SK-N-SH treated with all-trans-retinoic acid at 6 μM for 48 hours (cell line): ENCODE measurements at regions not wholly inside any gene's neighbourhood (a gene's known extent, or its start where the extent isn't known, plus 50 kb on each side); places are given as distances from the start of the nearest gene placed in this dataset.

Experiments
- ATAC-seq: fragments of 200-7000 bp; cut with Tn5 transposase; 3 replicates; pipeline ENCODE4 v1.9.1; 2020; ENCODE audit warnings: mild to moderate bottlenecking, moderate library complexity
- ARNTL ChIP-seq: fragments of 450-650 bp; formaldehyde crosslinking; IDR thresholded peaks from 2 replicates; pipeline ENCODE4 v1.5.0; 2020; ENCODE audit warnings: low read depth, mild to moderate bottlenecking, moderate library complexity, borderline replicate concordance
- BACH2 ChIP-seq: fragments of 250-450 bp; sonication (Bioruptor Pico); IDR thresholded peaks from 2 replicates; pipeline ENCODE4 v1.9.0; 2021; ENCODE audit warnings: mild to moderate bottlenecking, borderline replicate concordance
- CSDC2 ChIP-seq: fragments of 250-450 bp; sonication (Bioruptor Pico); IDR thresholded peaks from 2 replicates; pipeline ENCODE4 v1.5.0; 2020; ENCODE audit warnings: mild to moderate bottlenecking, moderate library complexity
- ESRRG ChIP-seq: fragments of 250-450 bp; sonication (Bioruptor Pico); IDR thresholded peaks from 2 replicates; pipeline ENCODE4 v1.6.1; 2021; ENCODE audit warnings: mild to moderate bottlenecking
- GLIS3 ChIP-seq: fragments of 250-450 bp; sonication (Bioruptor Pico); IDR thresholded peaks from 2 replicates; pipeline ENCODE4 v1.5.0; 2020; ENCODE audit warnings: mild to moderate bottlenecking, moderate library complexity
- ISL1 ChIP-seq: fragments of 250-450 bp; sonication (Bioruptor Pico); IDR thresholded peaks from 2 replicates; pipeline ENCODE4 v2.1.2; 2022; ENCODE audit warnings: mild to moderate bottlenecking, moderate library complexity
- OSR1 ChIP-seq: fragments of 250-450 bp; sonication (Bioruptor Pico); IDR thresholded peaks from 2 replicates; pipeline ENCODE4 v1.8.0; 2022; ENCODE audit warnings: moderate library complexity, mild to moderate bottlenecking, inconsistent platforms
- POU6F1 ChIP-seq: fragments of 250-450 bp; sonication (Bioruptor Pico); IDR thresholded peaks from 2 replicates; pipeline ENCODE4 v1.8.0; 2021; ENCODE audit warnings: low read depth, mild to moderate bottlenecking, moderate library complexity, borderline replicate concordance
- PPARA ChIP-seq: fragments of 250-450 bp; sonication (Bioruptor Pico); IDR thresholded peaks from 2 replicates; pipeline ENCODE4 v1.5.0; 2020; ENCODE audit warnings: mild to moderate bottlenecking, borderline replicate concordance
- RARB ChIP-seq: fragments of 250-450 bp; sonication (Bioruptor Pico); IDR thresholded peaks from 2 replicates; pipeline ENCODE4 v1.8.0; 2021; ENCODE audit warnings: mild to moderate bottlenecking, moderate library complexity
- SNAI2 ChIP-seq: fragments of 250-450 bp; sonication (Bioruptor Pico); IDR thresholded peaks from 2 replicates; pipeline ENCODE4 v1.5.0; 2020; ENCODE audit warnings: mild to moderate bottlenecking, moderate library complexity
- TCF4 ChIP-seq: fragments of 250-450 bp; sonication (Bioruptor Pico); IDR thresholded peaks from 2 replicates; pipeline ENCODE4 v1.8.0; 2021; ENCODE audit warnings: mild to moderate bottlenecking, moderate library complexity, borderline replicate concordance
- TOX ChIP-seq: fragments of 250-450 bp; sonication (Bioruptor Pico); IDR thresholded peaks from 2 replicates; pipeline ENCODE4 v1.8.0; 2021; ENCODE audit warnings: mild to moderate bottlenecking, moderate library complexity, borderline replicate concordance
- ZC3H10 ChIP-seq: fragments of 250-450 bp; sonication (Bioruptor Pico); IDR thresholded peaks from 2 replicates; pipeline ENCODE4 v1.5.1; 2021; ENCODE audit warnings: mild to moderate bottlenecking, moderate library complexity
- ZFP30 ChIP-seq: fragments of 450-650 bp; formaldehyde crosslinking; IDR thresholded peaks from 2 replicates; pipeline ENCODE4 v1.5.0; 2022; ENCODE audit warnings: mild to moderate bottlenecking, moderate library complexity
- ZNF565 ChIP-seq: fragments of 450-650 bp; formaldehyde crosslinking; conservative IDR thresholded peaks from 2 replicates; pipeline ENCODE4 v1.5.0; 2020; ENCODE audit warnings: low read depth, mild to moderate bottlenecking, moderate library complexity
- ZNF70 ChIP-seq: fragments of 450-650 bp; formaldehyde crosslinking; IDR thresholded peaks from 2 replicates; pipeline ENCODE4 v1.5.0; 2020; ENCODE audit warnings: mild to moderate bottlenecking, moderate library complexity
- ZNF8 ChIP-seq: fragments of 450-650 bp; formaldehyde crosslinking; IDR thresholded peaks from 2 replicates; pipeline ENCODE4 v1.5.0; 2020; ENCODE audit warnings: mild to moderate bottlenecking, moderate library complexity
- TF ChIP-seq, protein P1 (sequence below): fragments of 250-450 bp; sonication (Bioruptor Pico); IDR thresholded peaks from 2 replicates; pipeline ENCODE4 v1.5.1; 2020; ENCODE audit warnings: low read depth, mild to moderate bottlenecking, moderate library complexity
- TF ChIP-seq, protein P2 (sequence below): fragments of 250-450 bp; sonication (Bioruptor Pico); IDR thresholded peaks from 2 replicates; pipeline ENCODE4 v1.5.1; 2021; ENCODE audit warnings: mild to moderate bottlenecking, moderate library complexity
- TF ChIP-seq, protein P3 (sequence below): fragments of 250-450 bp; sonication (Bioruptor Pico); IDR thresholded peaks from 2 replicates; pipeline ENCODE4 v1.8.0; 2020; ENCODE audit warnings: mild to moderate bottlenecking, moderate library complexity, borderline replicate concordance
- TF ChIP-seq, protein P4 (sequence below): fragments of 250-450 bp; sonication (Bioruptor Pico); IDR thresholded peaks from 2 replicates; pipeline ENCODE4 v1.5.0; 2020; ENCODE audit warnings: mild to moderate bottlenecking, moderate library complexity

DNA sequence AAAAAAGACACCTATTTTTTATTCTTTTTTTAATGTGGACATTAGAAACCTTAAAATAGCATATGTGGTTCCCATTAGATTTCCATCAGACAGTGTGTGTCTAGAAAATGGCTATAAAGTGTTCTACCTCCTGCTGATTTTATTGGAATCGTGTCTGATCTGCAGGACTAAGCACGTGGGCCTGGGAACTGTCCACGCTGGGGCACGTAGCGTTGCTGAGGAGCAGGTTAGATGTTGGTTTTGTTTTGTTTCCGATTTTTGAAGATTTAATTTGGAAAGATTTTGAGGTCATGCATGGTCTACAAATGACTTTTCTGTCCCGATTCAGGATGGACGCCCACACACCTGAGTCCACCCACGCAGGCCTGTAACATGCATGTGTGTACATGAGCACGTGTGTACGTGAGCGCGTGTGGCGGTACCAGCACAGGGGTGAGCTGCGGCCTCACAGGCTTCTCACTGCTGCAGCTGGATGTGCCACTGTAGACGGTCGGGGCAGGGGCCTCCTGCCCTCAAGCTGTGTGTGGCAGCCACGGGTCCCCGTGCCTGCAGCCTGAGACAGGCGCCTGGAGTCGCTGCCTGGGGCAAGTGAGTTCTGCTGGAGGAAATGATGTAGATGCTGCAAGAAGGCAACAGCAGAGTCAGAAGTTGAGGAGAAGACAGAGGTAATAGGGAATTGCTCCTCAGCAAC is 99.7 kb upstream of the CTDP1 start:
- no peak for ATAC-seq
- TF ChIP-seq TCF4 (CRISPR knock-in tag) (no peak), ZNF565 (no peak), BACH2 (CRISPR knock-in tag) (no peak), ZC3H10 (no peak), GLIS3 (CRISPR knock-in tag) (no peak), OSR1 (no peak), RARB (no peak), ZNF70 (CRISPR knock-in tag) (no peak), ESRRG (CRISPR knock-in tag) (no peak), ZFP30 (CRISPR knock-in tag) (no peak), PPARA (CRISPR knock-in tag) (no peak), POU6F1 (CRISPR knock-in tag) (no peak), ISL1 (no peak), ZNF8 (CRISPR knock-in tag) (no peak), SNAI2 (no peak), TOX (CRISPR knock-in tag) (no peak), CSDC2 (CRISPR knock-in tag) (no peak)
- TF ChIP-seq, protein P1, sequence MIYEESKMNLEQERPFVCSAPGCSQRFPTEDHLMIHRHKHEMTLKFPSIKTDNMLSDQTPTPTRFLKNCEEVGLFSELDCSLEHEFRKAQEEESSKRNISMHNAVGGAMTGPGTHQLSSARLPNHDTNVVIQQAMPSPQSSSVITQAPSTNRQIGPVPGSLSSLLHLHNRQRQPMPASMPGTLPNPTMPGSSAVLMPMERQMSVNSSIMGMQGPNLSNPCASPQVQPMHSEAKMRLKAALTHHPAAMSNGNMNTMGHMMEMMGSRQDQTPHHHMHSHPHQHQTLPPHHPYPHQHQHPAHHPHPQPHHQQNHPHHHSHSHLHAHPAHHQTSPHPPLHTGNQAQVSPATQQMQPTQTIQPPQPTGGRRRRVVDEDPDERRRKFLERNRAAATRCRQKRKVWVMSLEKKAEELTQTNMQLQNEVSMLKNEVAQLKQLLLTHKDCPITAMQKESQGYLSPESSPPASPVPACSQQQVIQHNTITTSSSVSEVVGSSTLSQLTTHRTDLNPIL (CRISPR knock-in tag) = no peak
- TF ChIP-seq, protein P2, sequence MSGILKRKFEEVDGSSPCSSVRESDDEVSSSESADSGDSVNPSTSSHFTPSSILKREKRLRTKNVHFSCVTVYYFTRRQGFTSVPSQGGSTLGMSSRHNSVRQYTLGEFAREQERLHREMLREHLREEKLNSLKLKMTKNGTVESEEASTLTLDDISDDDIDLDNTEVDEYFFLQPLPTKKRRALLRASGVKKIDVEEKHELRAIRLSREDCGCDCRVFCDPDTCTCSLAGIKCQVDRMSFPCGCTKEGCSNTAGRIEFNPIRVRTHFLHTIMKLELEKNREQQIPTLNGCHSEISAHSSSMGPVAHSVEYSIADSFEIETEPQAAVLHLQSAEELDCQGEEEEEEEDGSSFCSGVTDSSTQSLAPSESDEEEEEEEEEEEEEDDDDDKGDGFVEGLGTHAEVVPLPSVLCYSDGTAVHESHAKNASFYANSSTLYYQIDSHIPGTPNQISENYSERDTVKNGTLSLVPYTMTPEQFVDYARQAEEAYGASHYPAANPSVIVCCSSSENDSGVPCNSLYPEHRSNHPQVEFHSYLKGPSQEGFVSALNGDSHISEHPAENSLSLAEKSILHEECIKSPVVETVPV (CRISPR knock-in tag) = no peak
- TF ChIP-seq, protein P3, sequence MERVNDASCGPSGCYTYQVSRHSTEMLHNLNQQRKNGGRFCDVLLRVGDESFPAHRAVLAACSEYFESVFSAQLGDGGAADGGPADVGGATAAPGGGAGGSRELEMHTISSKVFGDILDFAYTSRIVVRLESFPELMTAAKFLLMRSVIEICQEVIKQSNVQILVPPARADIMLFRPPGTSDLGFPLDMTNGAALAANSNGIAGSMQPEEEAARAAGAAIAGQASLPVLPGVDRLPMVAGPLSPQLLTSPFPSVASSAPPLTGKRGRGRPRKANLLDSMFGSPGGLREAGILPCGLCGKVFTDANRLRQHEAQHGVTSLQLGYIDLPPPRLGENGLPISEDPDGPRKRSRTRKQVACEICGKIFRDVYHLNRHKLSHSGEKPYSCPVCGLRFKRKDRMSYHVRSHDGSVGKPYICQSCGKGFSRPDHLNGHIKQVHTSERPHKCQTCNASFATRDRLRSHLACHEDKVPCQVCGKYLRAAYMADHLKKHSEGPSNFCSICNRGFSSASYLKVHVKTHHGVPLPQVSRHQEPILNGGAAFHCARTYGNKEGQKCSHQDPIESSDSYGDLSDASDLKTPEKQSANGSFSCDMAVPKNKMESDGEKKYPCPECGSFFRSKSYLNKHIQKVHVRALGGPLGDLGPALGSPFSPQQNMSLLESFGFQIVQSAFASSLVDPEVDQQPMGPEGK (CRISPR knock-in tag) = no peak

DNA sequence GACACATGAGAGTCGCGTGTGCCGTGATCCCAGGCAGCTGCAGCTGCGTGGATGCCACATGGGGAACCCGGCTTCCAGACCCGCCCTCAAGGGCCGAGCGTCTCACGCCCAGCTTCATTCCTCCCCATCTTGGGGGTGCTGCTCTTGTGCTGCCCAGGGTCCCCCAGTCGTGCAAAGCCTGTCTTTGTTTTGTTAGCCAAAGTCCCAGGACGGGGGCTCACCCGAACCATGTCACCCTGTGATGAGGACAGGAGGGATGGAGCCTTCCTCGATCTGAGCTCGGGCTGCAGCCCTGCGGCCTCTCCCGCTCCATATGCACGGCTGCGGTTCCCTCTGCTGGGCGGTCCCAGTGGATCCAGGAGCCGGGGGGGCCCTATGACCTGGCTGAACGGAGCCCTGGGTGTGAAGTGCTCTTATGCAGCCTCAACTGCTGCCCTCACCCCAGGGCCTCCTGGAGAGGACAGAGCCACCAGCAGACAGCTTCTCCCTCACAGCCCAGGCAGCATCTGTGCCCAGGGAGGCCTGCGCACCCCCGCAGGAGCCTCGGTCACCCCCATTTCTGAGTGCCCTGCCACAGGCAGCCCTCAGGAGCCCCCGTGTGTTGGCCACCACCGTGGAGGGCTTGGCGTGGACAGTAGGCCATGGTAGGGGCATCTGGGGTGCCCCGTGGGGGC is 99.0 kb upstream of the CTDP1 start:
- ATAC-seq = no peak
- TF ChIP-seq GLIS3 (CRISPR knock-in tag) = no peak
- TF ChIP-seq, protein P4, sequence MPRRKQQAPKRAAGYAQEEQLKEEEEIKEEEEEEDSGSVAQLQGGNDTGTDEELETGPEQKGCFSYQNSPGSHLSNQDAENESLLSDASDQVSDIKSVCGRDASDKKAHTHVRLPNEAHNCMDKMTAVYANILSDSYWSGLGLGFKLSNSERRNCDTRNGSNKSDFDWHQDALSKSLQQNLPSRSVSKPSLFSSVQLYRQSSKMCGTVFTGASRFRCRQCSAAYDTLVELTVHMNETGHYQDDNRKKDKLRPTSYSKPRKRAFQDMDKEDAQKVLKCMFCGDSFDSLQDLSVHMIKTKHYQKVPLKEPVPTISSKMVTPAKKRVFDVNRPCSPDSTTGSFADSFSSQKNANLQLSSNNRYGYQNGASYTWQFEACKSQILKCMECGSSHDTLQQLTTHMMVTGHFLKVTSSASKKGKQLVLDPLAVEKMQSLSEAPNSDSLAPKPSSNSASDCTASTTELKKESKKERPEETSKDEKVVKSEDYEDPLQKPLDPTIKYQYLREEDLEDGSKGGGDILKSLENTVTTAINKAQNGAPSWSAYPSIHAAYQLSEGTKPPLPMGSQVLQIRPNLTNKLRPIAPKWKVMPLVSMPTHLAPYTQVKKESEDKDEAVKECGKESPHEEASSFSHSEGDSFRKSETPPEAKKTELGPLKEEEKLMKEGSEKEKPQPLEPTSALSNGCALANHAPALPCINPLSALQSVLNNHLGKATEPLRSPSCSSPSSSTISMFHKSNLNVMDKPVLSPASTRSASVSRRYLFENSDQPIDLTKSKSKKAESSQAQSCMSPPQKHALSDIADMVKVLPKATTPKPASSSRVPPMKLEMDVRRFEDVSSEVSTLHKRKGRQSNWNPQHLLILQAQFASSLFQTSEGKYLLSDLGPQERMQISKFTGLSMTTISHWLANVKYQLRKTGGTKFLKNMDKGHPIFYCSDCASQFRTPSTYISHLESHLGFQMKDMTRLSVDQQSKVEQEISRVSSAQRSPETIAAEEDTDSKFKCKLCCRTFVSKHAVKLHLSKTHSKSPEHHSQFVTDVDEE (CRISPR knock-in tag) = no peak

GRCh38 chr18:79581406-79581805 is 98.2 kb upstream of the CTDP1 start:
- no peak for ATAC-seq
- TF ChIP-seq ARNTL (CRISPR knock-in tag) = no peak
- no peak for TF ChIP-seq ZNF8 (CRISPR knock-in tag)
- no peak for TF ChIP-seq CSDC2 (CRISPR knock-in tag)
- no peak for TF ChIP-seq ZFP30 (CRISPR knock-in tag)
- TF ChIP-seq ZC3H10 = no peak
- TF ChIP-seq, protein P4 (CRISPR knock-in tag) = no peak
- TF ChIP-seq TCF4 (CRISPR knock-in tag) = no peak
- TF ChIP-seq, protein P3 (CRISPR knock-in tag) = no peak
- no peak for TF ChIP-seq ESRRG (CRISPR knock-in tag)
